ENCODE measurements at regions not wholly inside any gene's neighbourhood (a gene's known extent, or its start where the extent isn't known, plus 50 kb on each side); places are given as distances from the start of the nearest gene placed in this dataset.
"Not testable (repeated sequence)": the region's sequence is repeated elsewhere in the genome, so short reads cannot be mapped to it uniquely, and the experiment has no call there.

DNA sequence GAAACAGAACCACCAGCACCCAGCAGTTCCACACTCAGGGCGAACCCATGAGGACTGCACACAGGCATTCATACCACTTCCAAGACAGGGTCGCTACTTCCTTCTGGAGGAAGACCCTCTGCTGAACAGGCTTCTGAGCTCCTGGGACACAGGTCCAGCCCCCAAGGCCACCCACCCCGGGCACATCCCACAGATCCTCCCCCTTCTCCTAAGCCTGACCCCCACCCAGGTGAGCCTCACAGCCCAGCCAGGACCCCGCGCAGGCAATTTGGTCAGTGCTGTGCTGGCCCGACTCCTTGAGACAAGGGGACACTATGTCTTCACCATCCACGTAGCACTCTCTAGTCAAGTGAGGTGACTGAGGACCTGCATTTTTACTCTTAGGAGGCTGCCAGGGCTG, 5382.7 kb upstream of the TPTE start:
- TF ChIP-seq, protein P1, sequence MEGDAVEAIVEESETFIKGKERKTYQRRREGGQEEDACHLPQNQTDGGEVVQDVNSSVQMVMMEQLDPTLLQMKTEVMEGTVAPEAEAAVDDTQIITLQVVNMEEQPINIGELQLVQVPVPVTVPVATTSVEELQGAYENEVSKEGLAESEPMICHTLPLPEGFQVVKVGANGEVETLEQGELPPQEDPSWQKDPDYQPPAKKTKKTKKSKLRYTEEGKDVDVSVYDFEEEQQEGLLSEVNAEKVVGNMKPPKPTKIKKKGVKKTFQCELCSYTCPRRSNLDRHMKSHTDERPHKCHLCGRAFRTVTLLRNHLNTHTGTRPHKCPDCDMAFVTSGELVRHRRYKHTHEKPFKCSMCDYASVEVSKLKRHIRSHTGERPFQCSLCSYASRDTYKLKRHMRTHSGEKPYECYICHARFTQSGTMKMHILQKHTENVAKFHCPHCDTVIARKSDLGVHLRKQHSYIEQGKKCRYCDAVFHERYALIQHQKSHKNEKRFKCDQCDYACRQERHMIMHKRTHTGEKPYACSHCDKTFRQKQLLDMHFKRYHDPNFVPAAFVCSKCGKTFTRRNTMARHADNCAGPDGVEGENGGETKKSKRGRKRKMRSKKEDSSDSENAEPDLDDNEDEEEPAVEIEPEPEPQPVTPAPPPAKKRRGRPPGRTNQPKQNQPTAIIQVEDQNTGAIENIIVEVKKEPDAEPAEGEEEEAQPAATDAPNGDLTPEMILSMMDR (conservative IDR thresholded peaks at IDR 0.05; ENCODE audit: low read depth, low read length), result not testable (repeated sequence)
- not testable (repeated sequence) for TF ChIP-seq CHD1 (IDR thresholded peaks at IDR 0.05; ENCODE audit: low read depth, low read length); SMC3 (IDR thresholded peaks at IDR 0.05; ENCODE audit: low read depth, low read length); RFX5 (IDR thresholded peaks at IDR 0.05; ENCODE audit: low read depth, low read length); RAD21 (IDR thresholded peaks at IDR 0.05; ENCODE audit: low read length)
- TF ChIP-seq, protein P2, sequence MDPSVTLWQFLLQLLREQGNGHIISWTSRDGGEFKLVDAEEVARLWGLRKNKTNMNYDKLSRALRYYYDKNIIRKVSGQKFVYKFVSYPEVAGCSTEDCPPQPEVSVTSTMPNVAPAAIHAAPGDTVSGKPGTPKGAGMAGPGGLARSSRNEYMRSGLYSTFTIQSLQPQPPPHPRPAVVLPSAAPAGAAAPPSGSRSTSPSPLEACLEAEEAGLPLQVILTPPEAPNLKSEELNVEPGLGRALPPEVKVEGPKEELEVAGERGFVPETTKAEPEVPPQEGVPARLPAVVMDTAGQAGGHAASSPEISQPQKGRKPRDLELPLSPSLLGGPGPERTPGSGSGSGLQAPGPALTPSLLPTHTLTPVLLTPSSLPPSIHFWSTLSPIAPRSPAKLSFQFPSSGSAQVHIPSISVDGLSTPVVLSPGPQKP (IDR thresholded peaks at IDR 0.05; ENCODE audit: borderline replicate concordance, low read depth, low read length), result not testable (repeated sequence)

Data from IMR-90 (cell line).